Stimulated activated CD4-positive, alpha-beta T cell treated with anti-CD3 and anti-CD28 coated beads, Interleukin-12 subunit alpha, Interleukin-12 subunit beta, amount 100 ng/mL, for 24 hours (primary cell): ENCODE measurements at regions not wholly inside any gene's neighbourhood (a gene's known extent, or its start where the extent isn't known, plus 50 kb on each side); places are given as distances from the start of the nearest gene placed in this dataset.
"Not testable (repeated sequence)": the region's sequence is repeated elsewhere in the genome, so short reads cannot be mapped to it uniquely, and the experiment has no call there.

ENCODE experiments used
- DNase-seq, 2 experiments: peaks; one replicate each; pipeline ENCODE4 v3.0.0-alpha.2; 2020; ENCODE audit warnings: low read depth in 2 of 2

- no peak for DNase-seq
Measured at GRCh38 chr1:60271041-60271440, 197.5 kb upstream of the C1orf87 start.

GRCh38 chr1:60268451-60268850 is 194.9 kb upstream of the C1orf87 start:
- no peak for DNase-seq

GRCh38 chr1:60265560-60266535 is 192.3 kb upstream of the C1orf87 start:
- DNase-seq = no peak

- no peak for DNase-seq
Measured at GRCh38 chr1:60262701-60263100, 189.1 kb upstream of the C1orf87 start.

GRCh38 chr1:60257531-60257930 is 184.0 kb upstream of the C1orf87 start:
- DNase-seq = no peak

- no peak for DNase-seq
Measured at GRCh38 chr1:60255565-60255964, 182.0 kb upstream of the C1orf87 start.

GRCh38 chr1:60251426-60251825 is 177.9 kb upstream of the C1orf87 start:
- DNase-seq = no peak

DNA sequence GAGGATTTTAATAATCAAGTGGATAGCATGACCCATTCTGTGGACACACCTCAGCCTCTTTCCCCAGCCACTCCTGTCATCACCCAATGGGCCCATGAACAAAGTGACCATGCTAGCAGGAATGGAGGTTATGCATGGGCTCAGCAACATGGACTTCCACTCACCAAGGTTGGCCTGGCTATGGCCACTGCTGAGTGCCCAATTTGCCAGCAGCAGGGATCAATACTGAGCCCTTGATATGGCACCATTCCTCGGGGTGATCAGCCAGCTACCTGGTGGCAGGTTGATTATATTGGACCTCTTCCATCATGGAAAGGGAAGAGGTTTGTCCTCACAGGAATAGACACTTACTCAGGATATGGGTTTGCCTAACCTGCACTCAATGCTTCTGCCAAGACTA is 173.9 kb upstream of the C1orf87 start:
- DNase-seq = not testable (repeated sequence)

- DNase-seq = no peak
Measured at GRCh38 chr1:60245324-60245723, 171.8 kb upstream of the C1orf87 start.

GRCh38 chr1:60244906-60245305 is 171.3 kb upstream of the C1orf87 start:
- DNase-seq = no peak

GRCh38 chr1:60235275-60235674 is 161.7 kb upstream of the C1orf87 start:
- no peak for DNase-seq

DNA sequence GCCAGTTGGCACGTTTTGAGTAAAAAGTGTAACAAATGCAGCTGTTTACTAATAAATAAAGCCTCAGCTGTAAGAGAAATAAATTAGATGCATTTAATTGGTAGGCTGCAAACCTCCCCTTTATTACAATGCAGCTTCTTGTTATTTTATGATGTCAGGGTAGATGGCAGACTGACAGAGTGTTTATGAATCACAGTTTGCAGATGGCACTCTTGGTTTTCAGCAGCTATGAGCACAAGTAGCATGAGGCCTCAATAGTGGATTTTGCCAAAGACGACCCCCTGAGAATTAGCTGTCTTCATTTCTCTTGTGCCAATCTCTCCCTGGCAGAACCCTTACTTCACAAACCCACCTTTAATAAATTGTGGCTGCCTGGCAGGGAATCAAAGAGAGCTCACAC is 161.2 kb upstream of the C1orf87 start:
- DNase-seq = no peak

DNA sequence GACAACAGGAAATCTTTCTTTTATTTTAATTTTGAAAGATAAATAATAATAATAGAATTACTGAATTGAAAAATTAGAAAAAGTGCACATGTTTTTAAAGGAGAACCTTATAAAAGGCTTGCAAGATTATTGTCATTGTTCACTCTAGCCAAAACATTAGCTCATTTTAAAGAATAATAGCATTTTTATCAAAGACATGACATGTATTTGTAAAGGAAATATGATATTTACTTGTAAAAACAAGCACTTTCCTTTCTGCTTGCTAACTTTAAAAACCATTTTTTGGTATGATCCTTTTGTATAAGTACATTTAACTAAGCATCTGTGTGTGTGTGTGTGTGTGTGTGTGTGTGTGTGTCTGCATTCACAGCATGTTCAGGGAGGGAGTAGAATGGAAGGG is 156.3 kb upstream of the C1orf87 start:
- DNase-seq = no peak

GRCh38 chr1:60228041-60228491 is 154.5 kb upstream of the C1orf87 start:
- DNase-seq = no peak

DNA sequence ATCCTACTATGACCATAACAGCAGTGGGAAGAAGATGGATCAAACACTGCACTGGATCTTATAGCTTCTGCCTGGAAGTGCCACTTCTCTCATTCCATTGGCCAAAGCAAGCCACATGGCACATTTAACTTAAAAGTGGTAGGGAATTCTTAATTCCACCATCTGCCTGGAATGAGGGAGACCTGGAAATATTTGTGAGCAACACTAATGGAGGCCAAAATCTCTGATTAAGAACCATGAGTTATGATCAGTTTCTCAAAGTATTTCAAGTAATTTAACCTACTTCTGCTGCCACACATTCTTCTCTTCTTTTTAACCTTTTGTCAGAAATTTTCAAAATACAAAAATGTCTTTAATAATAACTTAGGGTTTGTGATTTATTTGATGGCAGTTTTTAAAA is 154.0 kb upstream of the C1orf87 start:
- no peak for DNase-seq

DNA sequence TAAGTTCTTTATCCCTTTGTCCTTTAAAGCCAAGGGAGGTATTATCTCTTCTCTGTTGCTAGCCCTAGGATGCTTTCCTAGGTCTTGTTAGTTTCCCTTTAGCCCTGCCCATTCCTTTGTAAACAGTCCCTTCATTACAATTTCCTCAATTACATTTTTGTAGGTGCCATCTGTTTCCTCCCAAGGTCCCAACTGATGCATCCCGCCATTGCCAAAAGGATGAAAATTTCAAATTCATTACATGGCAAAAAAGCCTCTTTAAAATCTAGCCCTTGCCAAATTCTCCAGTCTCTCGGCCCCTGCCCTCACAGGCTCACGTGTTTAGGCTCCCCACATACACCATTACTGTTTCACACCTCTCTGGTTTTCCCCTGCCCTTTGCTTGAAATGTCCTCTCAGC is 151.9 kb upstream of the C1orf87 start:
- DNase-seq = no peak

GRCh38 chr1:60224523-60224922 is 151.0 kb upstream of the C1orf87 start:
- DNase-seq = no peak

- DNase-seq = no peak
Measured at GRCh38 chr1:60223158-60223557, 149.6 kb upstream of the C1orf87 start.

DNA sequence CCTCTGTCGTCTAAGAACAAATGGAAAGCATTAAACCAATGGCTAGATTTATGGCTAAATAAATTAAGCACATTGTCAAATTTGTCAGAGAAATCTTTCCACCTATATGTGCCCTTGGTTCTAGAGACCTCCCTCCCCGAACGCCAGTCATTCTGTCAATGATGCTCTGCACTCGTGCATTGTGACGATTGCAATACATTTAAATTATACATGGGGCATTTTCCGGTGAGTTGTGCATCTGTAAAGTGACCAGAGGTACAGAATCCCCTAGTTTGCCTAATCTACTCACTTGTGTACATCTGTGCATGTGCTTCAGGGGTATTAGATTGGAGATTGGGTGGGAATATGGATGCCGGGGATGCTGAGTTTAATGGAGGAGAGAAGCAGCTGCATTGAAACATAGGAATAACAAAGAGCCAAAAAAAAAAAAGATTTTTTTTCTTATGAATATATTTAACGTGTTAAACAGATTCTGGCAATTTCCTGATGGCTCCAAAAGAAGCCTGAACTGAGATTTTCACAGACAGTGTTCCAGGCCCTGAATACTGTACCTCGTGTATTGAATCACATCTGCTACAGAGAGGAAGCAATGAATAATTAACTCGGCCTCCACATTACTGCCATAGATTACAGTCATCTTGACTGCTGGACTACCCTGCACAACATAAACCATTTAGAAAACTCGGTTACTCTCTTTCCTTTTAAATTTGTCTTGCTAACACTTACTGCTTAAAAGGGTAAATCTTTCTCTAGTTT is 149.0 kb upstream of the C1orf87 start:
- DNase-seq = no peak

GRCh38 chr1:60213253-60213652 is 139.7 kb upstream of the C1orf87 start:
- no peak for DNase-seq

GRCh38 chr1:60196026-60196425 is 122.5 kb upstream of the C1orf87 start:
- no peak for DNase-seq

- DNase-seq = no peak
Measured at GRCh38 chr1:60185684-60186083, 112.1 kb upstream of the C1orf87 start.

DNA sequence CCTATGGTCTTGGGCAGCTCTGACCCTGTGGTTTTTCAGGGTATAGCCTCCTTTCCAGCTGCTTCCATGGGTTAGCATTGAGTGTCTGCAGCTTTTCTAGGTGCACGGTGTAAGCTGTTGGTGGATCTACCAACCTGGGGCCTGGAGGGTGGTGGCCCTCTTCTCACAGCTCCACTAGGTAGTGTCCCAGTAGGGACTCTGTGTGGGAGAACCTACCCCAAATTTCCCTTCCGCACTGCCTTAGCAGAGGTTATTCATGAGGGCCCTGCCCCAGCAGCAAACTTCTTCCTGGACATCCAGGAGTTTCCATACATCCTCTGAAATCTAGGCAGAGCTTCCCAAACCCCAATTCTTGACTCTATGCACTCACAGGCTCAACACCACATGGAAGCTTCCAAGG is 111.0 kb upstream of the C1orf87 start:
- no peak for DNase-seq
